HL-60 (cell line): ENCODE measurements at regions not wholly inside any gene's neighbourhood (a gene's known extent, or its start where the extent isn't known, plus 50 kb on each side); places are given as distances from the start of the nearest gene placed in this dataset.

Source experiments
- GABPA ChIP-seq: IDR thresholded peaks from 2 replicates; pipeline ENCODE4 v1.6.1; 2012; ENCODE audit warnings: low read depth
- POLR2AphosphoS5 ChIP-seq: IDR thresholded peaks from 2 replicates; pipeline ENCODE4 v1.6.1; 2012; ENCODE audit warnings: low read depth
- TF ChIP-seq, protein P1 (sequence below): IDR thresholded peaks from 2 replicates; pipeline ENCODE4 v1.6.1; 2012; ENCODE audit warnings: low read depth; ENCODE audit not compliant: insufficient replicate concordance
- TF ChIP-seq, protein P2 (sequence below): IDR thresholded peaks from one replicate; pipeline ENCODE4 v1.5.1; 2011; ENCODE audit warnings: low read length, control low read depth, inconsistent platforms; ENCODE audit not compliant: insufficient read depth

DNA sequence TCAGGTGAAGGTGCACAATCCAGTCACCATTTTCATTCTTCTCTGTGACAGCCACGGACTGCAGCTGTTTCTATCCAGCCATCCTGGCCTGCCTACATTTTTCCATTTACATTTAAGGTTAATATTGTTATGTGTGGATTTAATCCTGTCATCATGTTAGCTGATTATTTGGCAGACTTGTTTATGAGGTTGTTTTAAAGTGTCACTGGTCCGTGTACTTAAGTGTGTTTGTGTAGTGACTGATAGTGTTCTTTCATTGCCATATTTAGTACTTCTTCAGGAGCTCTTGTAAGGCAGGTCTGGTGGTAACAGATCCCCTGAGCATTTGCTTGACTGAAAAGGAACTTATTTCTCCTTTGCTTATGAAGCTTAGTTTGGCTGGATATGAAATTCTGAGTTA lies 364.2 kb downstream of the JRKL start:
- TF ChIP-seq, protein P1, sequence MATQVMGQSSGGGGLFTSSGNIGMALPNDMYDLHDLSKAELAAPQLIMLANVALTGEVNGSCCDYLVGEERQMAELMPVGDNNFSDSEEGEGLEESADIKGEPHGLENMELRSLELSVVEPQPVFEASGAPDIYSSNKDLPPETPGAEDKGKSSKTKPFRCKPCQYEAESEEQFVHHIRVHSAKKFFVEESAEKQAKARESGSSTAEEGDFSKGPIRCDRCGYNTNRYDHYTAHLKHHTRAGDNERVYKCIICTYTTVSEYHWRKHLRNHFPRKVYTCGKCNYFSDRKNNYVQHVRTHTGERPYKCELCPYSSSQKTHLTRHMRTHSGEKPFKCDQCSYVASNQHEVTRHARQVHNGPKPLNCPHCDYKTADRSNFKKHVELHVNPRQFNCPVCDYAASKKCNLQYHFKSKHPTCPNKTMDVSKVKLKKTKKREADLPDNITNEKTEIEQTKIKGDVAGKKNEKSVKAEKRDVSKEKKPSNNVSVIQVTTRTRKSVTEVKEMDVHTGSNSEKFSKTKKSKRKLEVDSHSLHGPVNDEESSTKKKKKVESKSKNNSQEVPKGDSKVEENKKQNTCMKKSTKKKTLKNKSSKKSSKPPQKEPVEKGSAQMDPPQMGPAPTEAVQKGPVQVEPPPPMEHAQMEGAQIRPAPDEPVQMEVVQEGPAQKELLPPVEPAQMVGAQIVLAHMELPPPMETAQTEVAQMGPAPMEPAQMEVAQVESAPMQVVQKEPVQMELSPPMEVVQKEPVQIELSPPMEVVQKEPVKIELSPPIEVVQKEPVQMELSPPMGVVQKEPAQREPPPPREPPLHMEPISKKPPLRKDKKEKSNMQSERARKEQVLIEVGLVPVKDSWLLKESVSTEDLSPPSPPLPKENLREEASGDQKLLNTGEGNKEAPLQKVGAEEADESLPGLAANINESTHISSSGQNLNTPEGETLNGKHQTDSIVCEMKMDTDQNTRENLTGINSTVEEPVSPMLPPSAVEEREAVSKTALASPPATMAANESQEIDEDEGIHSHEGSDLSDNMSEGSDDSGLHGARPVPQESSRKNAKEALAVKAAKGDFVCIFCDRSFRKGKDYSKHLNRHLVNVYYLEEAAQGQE, result no peak
- TF ChIP-seq GABPA, result no peak
- TF ChIP-seq, protein P2, sequence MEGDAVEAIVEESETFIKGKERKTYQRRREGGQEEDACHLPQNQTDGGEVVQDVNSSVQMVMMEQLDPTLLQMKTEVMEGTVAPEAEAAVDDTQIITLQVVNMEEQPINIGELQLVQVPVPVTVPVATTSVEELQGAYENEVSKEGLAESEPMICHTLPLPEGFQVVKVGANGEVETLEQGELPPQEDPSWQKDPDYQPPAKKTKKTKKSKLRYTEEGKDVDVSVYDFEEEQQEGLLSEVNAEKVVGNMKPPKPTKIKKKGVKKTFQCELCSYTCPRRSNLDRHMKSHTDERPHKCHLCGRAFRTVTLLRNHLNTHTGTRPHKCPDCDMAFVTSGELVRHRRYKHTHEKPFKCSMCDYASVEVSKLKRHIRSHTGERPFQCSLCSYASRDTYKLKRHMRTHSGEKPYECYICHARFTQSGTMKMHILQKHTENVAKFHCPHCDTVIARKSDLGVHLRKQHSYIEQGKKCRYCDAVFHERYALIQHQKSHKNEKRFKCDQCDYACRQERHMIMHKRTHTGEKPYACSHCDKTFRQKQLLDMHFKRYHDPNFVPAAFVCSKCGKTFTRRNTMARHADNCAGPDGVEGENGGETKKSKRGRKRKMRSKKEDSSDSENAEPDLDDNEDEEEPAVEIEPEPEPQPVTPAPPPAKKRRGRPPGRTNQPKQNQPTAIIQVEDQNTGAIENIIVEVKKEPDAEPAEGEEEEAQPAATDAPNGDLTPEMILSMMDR, result no peak
- TF ChIP-seq POLR2AphosphoS5, result no peak
